Astrocyte (in vitro differentiated cells and primary cell): ENCODE measurements at regions not wholly inside any gene's neighbourhood (a gene's known extent, or its start where the extent isn't known, plus 50 kb on each side); places are given as distances from the start of the nearest gene placed in this dataset.

Experiments used
- EZH2 ChIP-seq: IDR thresholded peaks from 2 replicates; pipeline ENCODE4 v1.6.1; 2012; ENCODE audit warnings: mild to moderate bottlenecking, low read length, inconsistent platforms; ENCODE audit not compliant: insufficient read depth
- TF ChIP-seq, protein P1 (sequence below): IDR thresholded peaks from 2 replicates; pipeline ENCODE4 v1.5.1; 2011; ENCODE audit warnings: low read depth, mild to moderate bottlenecking, inconsistent platforms, low read length, moderate library complexity; ENCODE audit not compliant: insufficient read depth

DNA sequence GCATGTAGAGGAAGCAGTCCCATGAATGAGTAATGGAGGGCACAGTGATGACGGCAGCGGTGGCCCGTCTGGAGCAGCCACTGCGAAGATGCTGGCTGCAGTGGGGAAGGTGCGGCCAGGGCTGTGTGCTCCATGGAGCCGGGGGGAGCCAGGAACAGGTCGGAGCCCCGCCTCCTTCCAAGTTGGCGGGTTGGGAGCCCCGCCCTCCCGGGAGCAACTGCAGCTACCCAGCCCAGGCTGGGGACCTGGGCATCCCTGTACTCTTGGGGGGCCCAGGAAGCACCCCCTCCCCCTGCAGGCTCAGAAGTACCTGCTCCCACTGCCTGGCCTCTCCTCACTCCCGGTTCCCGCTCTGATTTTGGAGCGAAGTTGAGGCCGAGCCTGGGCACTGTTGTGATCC, 175.1 kb upstream of the ADCY1 start:
- TF ChIP-seq, protein P1, sequence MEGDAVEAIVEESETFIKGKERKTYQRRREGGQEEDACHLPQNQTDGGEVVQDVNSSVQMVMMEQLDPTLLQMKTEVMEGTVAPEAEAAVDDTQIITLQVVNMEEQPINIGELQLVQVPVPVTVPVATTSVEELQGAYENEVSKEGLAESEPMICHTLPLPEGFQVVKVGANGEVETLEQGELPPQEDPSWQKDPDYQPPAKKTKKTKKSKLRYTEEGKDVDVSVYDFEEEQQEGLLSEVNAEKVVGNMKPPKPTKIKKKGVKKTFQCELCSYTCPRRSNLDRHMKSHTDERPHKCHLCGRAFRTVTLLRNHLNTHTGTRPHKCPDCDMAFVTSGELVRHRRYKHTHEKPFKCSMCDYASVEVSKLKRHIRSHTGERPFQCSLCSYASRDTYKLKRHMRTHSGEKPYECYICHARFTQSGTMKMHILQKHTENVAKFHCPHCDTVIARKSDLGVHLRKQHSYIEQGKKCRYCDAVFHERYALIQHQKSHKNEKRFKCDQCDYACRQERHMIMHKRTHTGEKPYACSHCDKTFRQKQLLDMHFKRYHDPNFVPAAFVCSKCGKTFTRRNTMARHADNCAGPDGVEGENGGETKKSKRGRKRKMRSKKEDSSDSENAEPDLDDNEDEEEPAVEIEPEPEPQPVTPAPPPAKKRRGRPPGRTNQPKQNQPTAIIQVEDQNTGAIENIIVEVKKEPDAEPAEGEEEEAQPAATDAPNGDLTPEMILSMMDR = no peak
- TF ChIP-seq EZH2 = no peak
